ENCODE measurements at regions not wholly inside any gene's neighbourhood (a gene's known extent, or its start where the extent isn't known, plus 50 kb on each side); places are given as distances from the start of the nearest gene placed in this dataset.
A peak's percentile ranks its signal among the peaks of the same experiment; 100 is the strongest.

GRCh38 chr1:218499011-218499691 is 154.0 kb downstream of the TGFB2 start:
- Histone ChIP-seq H3K27ac (replicated peaks; ENCODE audit: low read length) (no peak overlapping the region), H2BK15ac (ENCODE audit: low read length) (no peak overlapping the region), H3K18ac (ENCODE audit: low read length) (no peak overlapping the region), H4K91ac (ENCODE audit: low read depth, low read length, poor library complexity) (no peak overlapping the region), H3K4ac (ENCODE audit: low read length) (no peak overlapping the region), H3K4me1 (ENCODE audit: control insufficient read depth in 2 of 2, insufficient read depth in 1 of 2, low read depth in 1 of 2, low read length in 2 of 2) (peaks cover 10 to 17% of the 10 kb centered on the region in 2 donors), H3K79me1 (ENCODE audit: low read depth, low read length) (no peaks in the 10 kb centered on the region), H3K23ac (ENCODE audit: low read depth, low read length, poor library complexity) (no peak overlapping the region), H2AFZ (ENCODE audit: low read length) (peak overlapping the region; percentile 32), H2BK5ac (ENCODE audit: low read length) (no peak overlapping the region), H3K9ac (ENCODE audit: low read depth, low read length, poor library complexity) (no peak overlapping the region), H3K9me3 (replicated peaks in 1 of 2; ENCODE audit: control insufficient read depth in 2 of 2, insufficient read depth in 1 of 2, low read depth in 1 of 2, low read length in 2 of 2) (no peaks in the 10 kb centered on the region), H3K14ac (ENCODE audit: low read length) (no peak overlapping the region), H3K4me3 (ENCODE audit: low read length in 2 of 2) (no peak overlapping the region), H3K27me3 (ENCODE audit: control insufficient read depth in 3 of 3, insufficient read depth in 3 of 3, low read depth in 1 of 3, low read length in 3 of 3) (no peaks in the 10 kb centered on the region), H2BK12ac (ENCODE audit: low read length) (no peak overlapping the region), H3K36me3 (replicated peaks in 1 of 2; ENCODE audit: control insufficient read depth in 2 of 2, insufficient read depth in 2 of 2, low read length in 2 of 2) (no peaks in the 10 kb centered on the region), H2BK120ac (ENCODE audit: low read depth, low read length) (no peak overlapping the region), H4K8ac (ENCODE audit: low read depth, low read length) (no peak overlapping the region), H2AK5ac (ENCODE audit: low read depth, low read length) (no peak overlapping the region), H3K4me2 (ENCODE audit: insufficient read depth, low read length, poor library complexity, severe bottlenecking) (no peak overlapping the region)
- WGBS, 2 donors (ENCODE audit: extremely low coverage in 2 of 2, insufficient read length in 2 of 2, insufficient replicate concordance in 1 of 2): no CpG with 5 or more reads among the region's 4 CpGs
- no peak for DNase-seq (ENCODE audit: low spot score)

GRCh38 chr1:218499911-218500310 is 154.8 kb downstream of the TGFB2 start:
- H2BK120ac ChIP-seq (ENCODE audit: low read depth, low read length): no peak overlapping the region
- H4K8ac ChIP-seq (ENCODE audit: low read depth, low read length): no peak overlapping the region
- peaks cover 8 to 10% of the 10 kb centered on the region in 2 donors for H3K4me1 ChIP-seq (ENCODE audit: control insufficient read depth in 2 of 2, insufficient read depth in 1 of 2, low read depth in 1 of 2, low read length in 2 of 2)
- H2BK15ac ChIP-seq (ENCODE audit: low read length): no peak overlapping the region
- H3K27ac ChIP-seq (replicated peaks; ENCODE audit: low read length): no peak overlapping the region
- no peak for DNase-seq (ENCODE audit: low spot score)
- no peak overlapping the region for H2AK5ac ChIP-seq (ENCODE audit: low read depth, low read length)
- no peak overlapping the region for H2BK5ac ChIP-seq (ENCODE audit: low read length)
- H3K9me3 ChIP-seq (replicated peaks in 1 of 2; ENCODE audit: control insufficient read depth in 2 of 2, insufficient read depth in 1 of 2, low read depth in 1 of 2, low read length in 2 of 2): no peaks in the 10 kb centered on the region
- no CpG with 5 or more reads among the region's 7 CpGs for WGBS, 2 donors (ENCODE audit: extremely low coverage in 2 of 2, insufficient read length in 2 of 2, insufficient replicate concordance in 1 of 2)
- no peak overlapping the region for H3K14ac ChIP-seq (ENCODE audit: low read length)
- H3K36me3 ChIP-seq (replicated peaks in 1 of 2; ENCODE audit: control insufficient read depth in 2 of 2, insufficient read depth in 2 of 2, low read length in 2 of 2): no peaks in the 10 kb centered on the region
- no peak overlapping the region for H4K91ac ChIP-seq (ENCODE audit: low read depth, low read length, poor library complexity)
- no peak overlapping the region for H3K4me2 ChIP-seq (ENCODE audit: insufficient read depth, low read length, poor library complexity, severe bottlenecking)
- H3K9ac ChIP-seq (ENCODE audit: low read depth, low read length, poor library complexity): no peak overlapping the region
- H3K18ac ChIP-seq (ENCODE audit: low read length): no peak overlapping the region
- H3K23ac ChIP-seq (ENCODE audit: low read depth, low read length, poor library complexity): no peak overlapping the region
- no peak overlapping the region for H3K4ac ChIP-seq (ENCODE audit: low read length)
- H3K27me3 ChIP-seq (ENCODE audit: control insufficient read depth in 3 of 3, insufficient read depth in 3 of 3, low read depth in 1 of 3, low read length in 3 of 3): no peaks in the 10 kb centered on the region
- no peak overlapping the region for H3K4me3 ChIP-seq (ENCODE audit: low read length in 2 of 2)
- no peaks in the 10 kb centered on the region for H3K79me1 ChIP-seq (ENCODE audit: low read depth, low read length)
- no peak overlapping the region for H2AFZ ChIP-seq (ENCODE audit: low read length)
- no peak overlapping the region for H2BK12ac ChIP-seq (ENCODE audit: low read length)

GRCh38 chr1:218501161-218501560 is 156.0 kb downstream of the TGFB2 start:
- H2BK12ac ChIP-seq (ENCODE audit: low read length): no peak overlapping the region
- H3K4me3 ChIP-seq (ENCODE audit: low read length in 2 of 2): peak overlapping the region in 1 of 2 donors; percentile 34
- WGBS, 2 donors (ENCODE audit: extremely low coverage in 2 of 2, insufficient read length in 2 of 2, insufficient replicate concordance in 1 of 2): no CpG with 5 or more reads among the region's 5 CpGs
- no peak overlapping the region for H2BK5ac ChIP-seq (ENCODE audit: low read length)
- no peak overlapping the region for H4K91ac ChIP-seq (ENCODE audit: low read depth, low read length, poor library complexity)
- H2AK5ac ChIP-seq (ENCODE audit: low read depth, low read length): no peak overlapping the region
- H3K14ac ChIP-seq (ENCODE audit: low read length): no peak overlapping the region
- no peak for DNase-seq (ENCODE audit: low spot score)
- H3K23ac ChIP-seq (ENCODE audit: low read depth, low read length, poor library complexity): no peak overlapping the region
- H3K9me3 ChIP-seq (replicated peaks in 1 of 2; ENCODE audit: control insufficient read depth in 2 of 2, insufficient read depth in 1 of 2, low read depth in 1 of 2, low read length in 2 of 2): no peaks in the 10 kb centered on the region
- H3K4me1 ChIP-seq (ENCODE audit: control insufficient read depth in 2 of 2, insufficient read depth in 1 of 2, low read depth in 1 of 2, low read length in 2 of 2): no peaks in the 10 kb centered on the region
- no peak overlapping the region for H4K8ac ChIP-seq (ENCODE audit: low read depth, low read length)
- H3K79me1 ChIP-seq (ENCODE audit: low read depth, low read length): no peaks in the 10 kb centered on the region
- no peak overlapping the region for H3K9ac ChIP-seq (ENCODE audit: low read depth, low read length, poor library complexity)
- peak overlapping the region; percentile 45 for H2AFZ ChIP-seq (ENCODE audit: low read length)
- no peaks in the 10 kb centered on the region for H3K36me3 ChIP-seq (replicated peaks in 1 of 2; ENCODE audit: control insufficient read depth in 2 of 2, insufficient read depth in 2 of 2, low read length in 2 of 2)
- H3K27me3 ChIP-seq (ENCODE audit: control insufficient read depth in 3 of 3, insufficient read depth in 3 of 3, low read depth in 1 of 3, low read length in 3 of 3): no peaks in the 10 kb centered on the region
- H2BK120ac ChIP-seq (ENCODE audit: low read depth, low read length): no peak overlapping the region
- H3K27ac ChIP-seq (replicated peaks; ENCODE audit: low read length): no peak overlapping the region
- no peak overlapping the region for H3K18ac ChIP-seq (ENCODE audit: low read length)
- no peak overlapping the region for H3K4me2 ChIP-seq (ENCODE audit: insufficient read depth, low read length, poor library complexity, severe bottlenecking)
- H2BK15ac ChIP-seq (ENCODE audit: low read length): no peak overlapping the region
- H3K4ac ChIP-seq (ENCODE audit: low read length): no peak overlapping the region

GRCh38 chr1:218502383-218502782 is 157.2 kb downstream of the TGFB2 start:
- Histone ChIP-seq H3K14ac (ENCODE audit: low read length) (no peak overlapping the region), H3K9me3 (replicated peaks in 1 of 2; ENCODE audit: control insufficient read depth in 2 of 2, insufficient read depth in 1 of 2, low read depth in 1 of 2, low read length in 2 of 2) (peaks cover 2 to 3% of the 10 kb centered on the region in 2 donors), H2BK15ac (ENCODE audit: low read length) (no peak overlapping the region), H4K91ac (ENCODE audit: low read depth, low read length, poor library complexity) (no peak overlapping the region), H3K79me1 (ENCODE audit: low read depth, low read length) (peaks cover under 1% of the 10 kb centered on the region), H2BK5ac (ENCODE audit: low read length) (no peak overlapping the region), H3K4me2 (ENCODE audit: insufficient read depth, low read length, poor library complexity, severe bottlenecking) (no peak overlapping the region), H3K9ac (ENCODE audit: low read depth, low read length, poor library complexity) (no peak overlapping the region), H4K8ac (ENCODE audit: low read depth, low read length) (no peak overlapping the region), H2AK5ac (ENCODE audit: low read depth, low read length) (no peak overlapping the region), H3K27me3 (ENCODE audit: control insufficient read depth in 3 of 3, insufficient read depth in 3 of 3, low read depth in 1 of 3, low read length in 3 of 3) (no peaks in the 10 kb centered on the region), H3K4me1 (ENCODE audit: control insufficient read depth in 2 of 2, insufficient read depth in 1 of 2, low read depth in 1 of 2, low read length in 2 of 2) (no peaks in the 10 kb centered on the region), H3K18ac (ENCODE audit: low read length) (no peak overlapping the region), H3K4me3 (ENCODE audit: low read length in 2 of 2) (no peak overlapping the region), H3K36me3 (replicated peaks in 1 of 2; ENCODE audit: control insufficient read depth in 2 of 2, insufficient read depth in 2 of 2, low read length in 2 of 2) (no peaks in the 10 kb centered on the region), H3K27ac (replicated peaks; ENCODE audit: low read length) (no peak overlapping the region), H3K4ac (ENCODE audit: low read length) (no peak overlapping the region), H2BK120ac (ENCODE audit: low read depth, low read length) (no peak overlapping the region), H3K23ac (ENCODE audit: low read depth, low read length, poor library complexity) (no peak overlapping the region), H2AFZ (ENCODE audit: low read length) (no peak overlapping the region), H2BK12ac (ENCODE audit: low read length) (no peak overlapping the region)
- no CpG with 5 or more reads among the region's 2 CpGs for WGBS, 2 donors (ENCODE audit: extremely low coverage in 2 of 2, insufficient read length in 2 of 2, insufficient replicate concordance in 1 of 2)
- DNase-seq (ENCODE audit: low spot score): no peak
